Body of pancreas (tissue), 4 donors: ENCODE measurements at regions not wholly inside any gene's neighbourhood (a gene's known extent, or its start where the extent isn't known, plus 50 kb on each side); places are given as distances from the start of the nearest gene placed in this dataset.

ENCODE experiments used
- ATAC-seq: fragments of 150-250 bp; one replicate; pipeline ENCODE4 v1.9.1; 2016
- DNase-seq, 4 donors: peaks; one replicate each; pipeline ENCODE4 v3.0.0-alpha.2; 2019
- H3K27ac ChIP-seq, 4 donors: fragments of 200-600 bp; sonication (generic); 1 replicate in 3 of 4; 2 replicates in 1 of 4; pipeline versions ENCODE4 v1.5.1 to v1.6.1; 2016 to 2019; ENCODE audit warnings: mild to moderate bottlenecking in 1 of 4, mixed read lengths in 1 of 4, moderate library complexity in 1 of 4
- H3K27me3 ChIP-seq, 2 donors: fragments of 200-600 bp; sonication (generic); one replicate each; pipeline ENCODE4 v1.6.0; 2016; ENCODE audit warnings: mild to moderate bottlenecking in 1 of 2
- H3K36me3 ChIP-seq, 2 donors: fragments of 200-600 bp; sonication (generic); replicated peaks in 1 of 2; 2 replicates each; pipeline ENCODE4 v1.5.1; 2016; ENCODE audit warnings: low read depth in 2 of 2; ENCODE audit not compliant: insufficient read depth in 1 of 2
- H3K4me1 ChIP-seq: fragments of 200-600 bp; sonication (generic); one replicate; pipeline ENCODE4 v1.6.0; 2016
- H3K4me3 ChIP-seq, 2 donors: fragments of 200-600 bp; sonication (generic); 1 replicate in 1 of 2; 2 replicates in 1 of 2; pipeline ENCODE4 v1.5.1; 2016 to 2019
- H3K9me3 ChIP-seq, 3 donors: fragments of 200-600 bp; sonication (generic); 1 replicate in 2 of 3; 2 replicates in 1 of 3; pipeline ENCODE4 v1.5.1; 2016
- POLR2A ChIP-seq, 3 donors: fragments of 450-650 bp; IDR thresholded peaks; one replicate each; pipeline ENCODE4 v1.6.1; 2016; ENCODE audit warnings: antibody characterized with exemption in 3 of 3, mild to moderate bottlenecking in 2 of 3
- WGBS, 2 donors: methylation state at CpG; one replicate each; pipeline ENCODE4 v1.1.5; 2017; 5-methylcytosine and 5-hydroxymethylcytosine counted together
- intact Hi-C: fragments of 100-400 bp; cut with DNase I; formaldehyde crosslinking; loops from one replicate; pipeline ENCODE4 v1.15.1; 2023
- TF ChIP-seq, protein P1 (sequence below), 7 experiments: fragments of 450-650 bp in 4 of 7; fragments of 200-600 bp in 3 of 7; sonication (generic) in 3 of 7; IDR thresholded peaks; one replicate each; pipeline ENCODE4 v1.5.1; 2016 to 2019; ENCODE audit warnings: antibody characterized with exemption in 7 of 7

DNA sequence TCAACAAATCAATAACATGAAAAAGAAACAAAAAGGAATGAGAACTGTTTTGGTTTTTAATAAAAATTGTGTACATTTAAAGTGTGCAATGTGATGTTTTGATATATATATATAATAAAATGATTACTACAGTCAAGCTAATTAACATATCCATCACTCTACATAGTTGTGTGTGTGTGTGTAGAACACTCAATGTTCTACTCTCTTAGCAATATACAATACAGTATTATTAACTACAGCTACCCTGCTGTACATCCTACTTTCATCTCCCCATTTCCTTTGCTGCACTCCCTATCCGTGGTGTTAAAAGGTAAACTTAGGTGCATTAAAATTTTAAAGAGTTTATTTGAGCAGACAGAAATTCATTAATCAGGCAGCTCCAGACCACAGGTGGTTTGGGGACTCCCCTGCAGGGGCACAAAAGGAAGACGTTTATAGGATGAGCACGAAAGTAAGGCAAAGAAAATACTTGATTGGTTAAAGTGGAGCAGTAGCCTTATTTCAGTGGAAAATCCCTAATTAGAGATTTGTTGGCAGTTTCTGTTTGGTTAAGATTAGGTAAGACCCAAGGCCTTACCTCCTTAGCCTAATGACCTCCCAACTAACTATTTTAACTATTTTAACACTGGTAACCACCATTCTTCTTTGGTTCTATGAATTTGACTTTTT, 61.8 kb upstream of the SNRK start:
- Histone ChIP-seq H3K36me3 (no peaks in the 10 kb centered on the region), H3K27me3 (no peaks in the 10 kb centered on the region), H3K27ac (peak overlapping the region in 1 of 4 donors; percentile 39), H3K4me3 (no peak overlapping the region), H3K9me3 (peaks cover 0 to 8% (median 0%) of the 10 kb centered on the region in 3 donors), H3K4me1 (peaks cover 4% of the 10 kb centered on the region)
- 27 to 29% methylated on average over 3 of the region's 3 CpGs for WGBS, 2 donors
- no peak for ATAC-seq
- TF ChIP-seq, protein P1, sequence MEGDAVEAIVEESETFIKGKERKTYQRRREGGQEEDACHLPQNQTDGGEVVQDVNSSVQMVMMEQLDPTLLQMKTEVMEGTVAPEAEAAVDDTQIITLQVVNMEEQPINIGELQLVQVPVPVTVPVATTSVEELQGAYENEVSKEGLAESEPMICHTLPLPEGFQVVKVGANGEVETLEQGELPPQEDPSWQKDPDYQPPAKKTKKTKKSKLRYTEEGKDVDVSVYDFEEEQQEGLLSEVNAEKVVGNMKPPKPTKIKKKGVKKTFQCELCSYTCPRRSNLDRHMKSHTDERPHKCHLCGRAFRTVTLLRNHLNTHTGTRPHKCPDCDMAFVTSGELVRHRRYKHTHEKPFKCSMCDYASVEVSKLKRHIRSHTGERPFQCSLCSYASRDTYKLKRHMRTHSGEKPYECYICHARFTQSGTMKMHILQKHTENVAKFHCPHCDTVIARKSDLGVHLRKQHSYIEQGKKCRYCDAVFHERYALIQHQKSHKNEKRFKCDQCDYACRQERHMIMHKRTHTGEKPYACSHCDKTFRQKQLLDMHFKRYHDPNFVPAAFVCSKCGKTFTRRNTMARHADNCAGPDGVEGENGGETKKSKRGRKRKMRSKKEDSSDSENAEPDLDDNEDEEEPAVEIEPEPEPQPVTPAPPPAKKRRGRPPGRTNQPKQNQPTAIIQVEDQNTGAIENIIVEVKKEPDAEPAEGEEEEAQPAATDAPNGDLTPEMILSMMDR (IDR thresholded peaks at IDR 0.05), result no peak
- no peak for TF ChIP-seq POLR2A (IDR thresholded peaks at IDR 0.05)
- no peak for DNase-seq
- intact Hi-C loops, result no loop called here

DNA sequence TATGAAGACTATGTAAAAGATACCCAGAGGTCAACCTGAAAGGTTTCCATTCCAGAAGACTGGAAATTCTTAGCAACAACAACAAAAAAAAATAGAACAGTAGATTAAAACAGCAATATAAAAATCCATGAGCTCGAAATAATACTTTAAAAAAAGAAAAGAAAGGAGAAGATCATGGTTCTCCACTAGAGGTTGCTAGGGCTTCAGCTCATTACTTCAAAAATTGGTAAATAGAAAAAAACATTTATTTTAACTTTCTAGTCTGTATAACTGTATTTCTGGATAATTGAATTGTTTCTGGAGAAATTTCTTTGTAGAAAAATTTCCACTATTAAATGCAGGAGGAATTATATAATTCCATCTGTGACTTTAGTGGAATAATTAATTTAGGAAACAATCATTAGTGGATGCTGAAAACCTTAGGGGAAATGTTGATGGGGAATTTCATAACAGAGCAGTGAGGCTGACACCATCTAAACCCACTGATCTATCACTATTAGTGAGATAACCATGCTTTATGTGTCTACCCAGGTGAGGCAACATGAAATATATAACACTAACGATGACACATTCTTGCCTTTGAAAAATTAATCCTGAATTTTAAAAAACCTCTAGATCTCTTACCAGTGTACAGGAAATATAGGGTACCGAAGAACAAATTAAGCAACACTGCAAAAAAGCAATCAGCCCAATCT, 62.5 kb upstream of the SNRK start:
- no peaks in the 10 kb centered on the region for H3K27me3 ChIP-seq
- TF ChIP-seq, protein P1 (IDR thresholded peaks at IDR 0.05), result peak in 6 of 7 experiments; percentile 35 to 59 (median 52)
- TF ChIP-seq POLR2A (IDR thresholded peaks at IDR 0.05), result no peak
- H3K27ac ChIP-seq, result no peak overlapping the region
- H3K4me1 ChIP-seq, result peaks cover 4% of the 10 kb centered on the region
- H3K9me3 ChIP-seq, result peaks cover 0 to 8% (median 0%) of the 10 kb centered on the region in 3 donors
- no peak for DNase-seq
- no peak for ATAC-seq
- H3K4me3 ChIP-seq, result no peak overlapping the region
- intact Hi-C loops, result no loop called here
- H3K36me3 ChIP-seq, result no peaks in the 10 kb centered on the region
- WGBS, 2 donors, result 36 to 39% methylated on average over 3 of the region's 3 CpGs

DNA sequence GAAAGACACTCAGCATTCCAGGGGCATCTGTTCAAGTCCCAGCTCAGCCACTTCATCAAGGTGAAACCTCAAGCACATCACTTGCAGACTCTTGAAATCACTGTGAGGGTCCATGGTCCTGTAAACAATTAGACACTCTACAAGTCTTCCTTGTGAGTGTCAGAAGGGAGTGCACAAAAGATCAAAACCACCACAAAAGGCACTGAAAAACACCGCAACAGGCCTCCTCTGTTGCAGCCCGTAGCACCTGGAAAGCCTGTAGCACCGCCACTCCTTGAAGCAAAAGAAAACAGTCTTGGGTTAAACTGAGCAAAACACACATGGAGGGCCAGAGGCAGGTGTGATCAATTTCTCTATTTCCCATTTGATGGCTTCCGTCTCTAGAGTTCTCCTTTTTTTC, 63.8 kb upstream of the SNRK start:
- no peak overlapping the region for H3K4me3 ChIP-seq
- DNase-seq, result no peak
- H3K27ac ChIP-seq, result no peak overlapping the region
- intact Hi-C loops, result no loop called here
- WGBS, 2 donors, result 97 to 99% methylated on average over 4 of the region's 4 CpGs
- H3K9me3 ChIP-seq, result peaks cover 0 to 4% (median 0%) of the 10 kb centered on the region in 3 donors
- H3K4me1 ChIP-seq, result peaks cover 4% of the 10 kb centered on the region
- no peaks in the 10 kb centered on the region for H3K36me3 ChIP-seq
- ATAC-seq, result no peak
- TF ChIP-seq, protein P1 (IDR thresholded peaks at IDR 0.05), result no peak
- TF ChIP-seq POLR2A (IDR thresholded peaks at IDR 0.05), result no peak
- no peaks in the 10 kb centered on the region for H3K27me3 ChIP-seq

DNA sequence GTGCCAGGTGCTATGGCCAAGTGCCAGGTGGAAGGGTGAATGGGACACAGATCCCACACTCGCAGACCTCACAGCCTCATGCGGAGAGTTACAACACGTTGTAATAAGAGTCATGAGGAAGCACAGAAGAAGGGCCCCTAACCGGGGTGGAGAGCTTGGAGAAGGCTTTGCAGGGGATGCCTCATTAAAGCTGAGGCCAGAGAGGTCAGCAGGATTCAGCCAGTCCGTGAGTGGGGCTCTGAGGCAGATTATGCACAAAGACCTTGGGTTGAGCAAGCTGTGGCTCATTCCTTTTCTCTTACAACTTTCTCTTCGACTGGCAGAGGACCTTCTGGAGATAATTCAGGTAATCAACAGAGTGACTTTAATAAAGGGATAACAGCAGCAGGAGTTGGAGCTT, 65.3 kb upstream of the SNRK start:
- TF ChIP-seq POLR2A (IDR thresholded peaks at IDR 0.05), result no peak
- TF ChIP-seq, protein P1 (IDR thresholded peaks at IDR 0.05), result no peak
- Histone ChIP-seq H3K9me3 (no peaks in the 10 kb centered on the region), H3K27ac (no peak overlapping the region), H3K36me3 (no peaks in the 10 kb centered on the region), H3K4me3 (no peak overlapping the region), H3K27me3 (no peaks in the 10 kb centered on the region), H3K4me1 (peaks cover 4% of the 10 kb centered on the region)
- ATAC-seq (no peak), DNase-seq (no peak)
- intact Hi-C loops, result no loop called here
- WGBS, 2 donors, result 57 to 69% methylated on average over 5 to 6 of the region's 6 CpGs
